ENCODE measurements at regions not wholly inside any gene's neighbourhood (a gene's known extent, or its start where the extent isn't known, plus 50 kb on each side); places are given as distances from the start of the nearest gene placed in this dataset.
A peak's percentile ranks its signal among the peaks of the same experiment; 100 is the strongest.
"Not testable (repeated sequence)": the region's sequence is repeated elsewhere in the genome, so short reads cannot be mapped to it uniquely, and the experiment has no call there.

- DNase-seq (ENCODE audit: low spot score): not testable (repeated sequence)
- peak; percentile 88 for FAIRE-seq
Measured at GRCh38 chr21:8695889-8696288, 1825.5 kb upstream of the TPTE start.

GRCh38 chr21:8701297-8701696, 1820.1 kb upstream of the TPTE start:
- not testable (repeated sequence) for FAIRE-seq; DNase-seq (ENCODE audit: low spot score)

DNA sequence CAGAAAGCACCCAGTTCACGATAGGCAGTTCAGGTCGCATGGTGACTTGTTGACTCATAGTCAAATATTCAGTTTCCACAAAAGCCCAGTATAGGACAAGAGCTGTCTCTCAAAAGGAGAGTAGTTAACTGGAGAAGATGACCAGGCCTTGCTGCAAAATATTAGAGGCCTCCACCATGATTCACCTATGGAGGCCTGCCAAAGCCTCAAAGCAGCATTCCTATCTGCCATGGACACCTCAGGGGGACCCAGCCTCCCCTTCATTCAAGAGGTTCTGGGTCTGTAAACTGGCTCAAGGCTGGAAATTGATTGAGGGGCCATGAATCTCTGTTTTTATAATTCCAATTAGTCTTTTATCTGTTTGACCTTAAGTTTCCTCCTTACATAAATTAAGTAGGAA, 1815.6 kb upstream of the TPTE start:
- DNase-seq (ENCODE audit: low spot score) (peak; percentile 53), FAIRE-seq (peak; percentile 44)

All from RCC 7860 (cell line).